Endodermal cell (in vitro differentiated cells): ENCODE measurements at regions not wholly inside any gene's neighbourhood (a gene's known extent, or its start where the extent isn't known, plus 50 kb on each side); places are given as distances from the start of the nearest gene placed in this dataset.

ENCODE experiments used
- DNase-seq: peaks from one replicate; pipeline ENCODE4 v3.0.0-alpha.2; 2017
- H3K27ac ChIP-seq: 2 replicates; pipeline ENCODE4 v1.5.1; 2013; ENCODE audit warnings: mild to moderate bottlenecking, low read depth, low read length, moderate library complexity
- H3K27me3 ChIP-seq: 2 replicates; pipeline ENCODE4 v1.6.1; 2013; ENCODE audit warnings: mild to moderate bottlenecking, low read length, moderate library complexity; ENCODE audit not compliant: insufficient read depth, control insufficient read depth, poor library complexity, severe bottlenecking
- H3K36me3 ChIP-seq: 2 replicates; pipeline ENCODE4 v1.7.0; 2013; ENCODE audit warnings: mild to moderate bottlenecking, low read length, moderate library complexity; ENCODE audit not compliant: control insufficient read depth, insufficient read depth
- H3K4me1 ChIP-seq: one replicate; pipeline ENCODE4 v1.7.0; 2013; ENCODE audit warnings: low read length; ENCODE audit not compliant: control insufficient read depth, insufficient read depth
- H3K4me3 ChIP-seq: 2 replicates; pipeline ENCODE4 v1.5.1; 2013; ENCODE audit warnings: mild to moderate bottlenecking, low read length, moderate library complexity
- H3K9ac ChIP-seq: 2 replicates; pipeline ENCODE4 v1.6.1; 2013; ENCODE audit warnings: mild to moderate bottlenecking, low read length, moderate library complexity; ENCODE audit not compliant: poor library complexity, severe bottlenecking; ENCODE audit errors: extremely low read depth
- H3K9me3 ChIP-seq: 2 replicates; pipeline ENCODE4 v1.6.1; 2013; ENCODE audit warnings: mild to moderate bottlenecking, low read length, moderate library complexity; ENCODE audit not compliant: control insufficient read depth
- H3K27ac Mint-ChIP-seq: 2 replicates; pipeline ENCODE4 v1.8.0; 2020; ENCODE audit warnings: mixed read lengths
- H3K27me3 Mint-ChIP-seq: 2 replicates; pipeline ENCODE4 v1.8.0; 2021; ENCODE audit warnings: mild to moderate bottlenecking, mixed read lengths; ENCODE audit not compliant: insufficient read depth
- H3K36me3 Mint-ChIP-seq: 2 replicates; pipeline ENCODE4 v1.8.0; 2020; ENCODE audit warnings: low read depth, mixed read lengths
- H3K4me1 Mint-ChIP-seq: 2 replicates; pipeline ENCODE4 v1.8.0; 2020; ENCODE audit warnings: mixed read lengths
- H3K4me3 Mint-ChIP-seq: 2 replicates; pipeline ENCODE4 v1.8.0; 2020; ENCODE audit warnings: mild to moderate bottlenecking, moderate library complexity, mixed read lengths
- H3K9me3 Mint-ChIP-seq: 2 replicates; pipeline ENCODE4 v1.8.0; 2020; ENCODE audit warnings: mild to moderate bottlenecking, mixed read lengths
- WGBS, 2 experiments: methylation state at CpG; one replicate each; pipeline versions ENCODE4 v1.1.5 to v1.1.7; 2013; ENCODE audit warnings: missing lambda C conversion rate in 2 of 2, mixed read lengths in 1 of 2; ENCODE audit not compliant: insufficient coverage in 1 of 2, insufficient read length in 1 of 2; 5-methylcytosine and 5-hydroxymethylcytosine counted together
- TF ChIP-seq, protein P1 (sequence below): fragments of 200-600 bp; sonication (generic); conservative IDR thresholded peaks from 2 replicates; pipeline ENCODE4 v1.5.0; 2021; ENCODE audit warnings: antibody characterized with exemption, mild to moderate bottlenecking

GRCh38 chr11:131309776-131310175, 60.6 kb upstream of the NTM start:
- TF ChIP-seq, protein P1, sequence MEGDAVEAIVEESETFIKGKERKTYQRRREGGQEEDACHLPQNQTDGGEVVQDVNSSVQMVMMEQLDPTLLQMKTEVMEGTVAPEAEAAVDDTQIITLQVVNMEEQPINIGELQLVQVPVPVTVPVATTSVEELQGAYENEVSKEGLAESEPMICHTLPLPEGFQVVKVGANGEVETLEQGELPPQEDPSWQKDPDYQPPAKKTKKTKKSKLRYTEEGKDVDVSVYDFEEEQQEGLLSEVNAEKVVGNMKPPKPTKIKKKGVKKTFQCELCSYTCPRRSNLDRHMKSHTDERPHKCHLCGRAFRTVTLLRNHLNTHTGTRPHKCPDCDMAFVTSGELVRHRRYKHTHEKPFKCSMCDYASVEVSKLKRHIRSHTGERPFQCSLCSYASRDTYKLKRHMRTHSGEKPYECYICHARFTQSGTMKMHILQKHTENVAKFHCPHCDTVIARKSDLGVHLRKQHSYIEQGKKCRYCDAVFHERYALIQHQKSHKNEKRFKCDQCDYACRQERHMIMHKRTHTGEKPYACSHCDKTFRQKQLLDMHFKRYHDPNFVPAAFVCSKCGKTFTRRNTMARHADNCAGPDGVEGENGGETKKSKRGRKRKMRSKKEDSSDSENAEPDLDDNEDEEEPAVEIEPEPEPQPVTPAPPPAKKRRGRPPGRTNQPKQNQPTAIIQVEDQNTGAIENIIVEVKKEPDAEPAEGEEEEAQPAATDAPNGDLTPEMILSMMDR = no peak
- Histone ChIP-seq H3K4me1 (no peaks in the 10 kb centered on the region), H3K27me3 (no peaks in the 10 kb centered on the region), H3K4me3 (no peak overlapping the region), H3K36me3 (no peaks in the 10 kb centered on the region), H3K27ac (no peak overlapping the region), H3K9ac (no peak overlapping the region), H3K9me3 (no peaks in the 10 kb centered on the region)
- 91 to 95% methylated on average over 5 of the region's 5 CpGs for WGBS, 2 experiments
- Mint-ChIP-seq H3K9me3 (peaks cover 2% of the 10 kb centered on the region), H3K4me3 (no peak overlapping the region), H3K27ac (no peak overlapping the region), H3K36me3 (peaks cover 2% of the 10 kb centered on the region), H3K27me3 (no peaks in the 10 kb centered on the region), H3K4me1 (no peaks in the 10 kb centered on the region)
- DNase-seq = no peak

DNA sequence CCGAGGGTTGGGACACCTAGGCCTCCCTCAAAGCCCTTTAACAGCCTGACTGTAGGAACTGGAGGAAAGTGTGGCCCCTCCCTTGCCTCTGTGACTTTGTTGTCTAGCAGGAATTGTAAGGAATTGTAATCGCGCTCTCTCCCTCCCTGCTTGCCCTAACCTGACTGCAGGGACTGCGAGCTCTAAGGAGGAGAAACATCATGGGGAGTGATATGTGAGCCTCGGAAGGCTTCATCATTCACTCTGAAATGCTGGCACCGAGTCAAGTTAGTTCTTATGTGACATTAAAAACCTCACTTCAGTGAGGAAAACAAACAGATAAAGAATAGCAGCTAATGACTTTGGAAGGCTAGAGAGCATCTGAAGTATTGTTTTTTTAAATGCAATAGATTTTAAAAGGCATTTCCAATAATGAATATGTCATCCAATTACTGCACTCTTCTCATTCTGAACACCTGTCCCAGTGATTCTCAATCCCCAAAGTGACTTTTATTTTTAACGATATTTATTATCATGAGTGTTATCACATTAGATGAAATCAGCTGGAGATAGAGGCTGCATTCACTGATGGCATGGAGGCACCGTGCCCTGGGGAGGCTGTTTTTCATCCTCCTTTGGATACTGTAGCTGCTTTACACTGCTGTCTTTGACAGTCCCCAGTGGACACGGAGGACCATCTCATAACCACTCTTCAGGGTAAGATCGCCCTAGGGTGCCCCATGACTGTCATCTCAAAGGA, 58.5 kb upstream of the NTM start:
- Histone ChIP-seq H3K9me3 (no peaks in the 10 kb centered on the region), H3K4me1 (no peaks in the 10 kb centered on the region), H3K36me3 (no peaks in the 10 kb centered on the region), H3K27me3 (no peaks in the 10 kb centered on the region), H3K27ac (no peak overlapping the region), H3K9ac (no peak overlapping the region), H3K4me3 (no peak overlapping the region)
- TF ChIP-seq, protein P1 = no peak
- 88 to 89% methylated on average over 6 to 10 of the region's 10 CpGs for WGBS, 2 experiments
- peaks cover 4% of the 10 kb centered on the region for H3K36me3 Mint-ChIP-seq
- H3K9me3 Mint-ChIP-seq = peaks cover 12% of the 10 kb centered on the region
- DNase-seq = no peak
- H3K27ac Mint-ChIP-seq = no peak overlapping the region
- peaks cover under 1% of the 10 kb centered on the region for H3K27me3 Mint-ChIP-seq
- H3K4me1 Mint-ChIP-seq = no peaks in the 10 kb centered on the region
- H3K4me3 Mint-ChIP-seq = no peak overlapping the region
